ENCODE measurements at regions not wholly inside any gene's neighbourhood (a gene's known extent, or its start where the extent isn't known, plus 50 kb on each side); places are given as distances from the start of the nearest gene placed in this dataset.

GRCh38 chr13:111528513-111528912 lies 208.1 kb downstream of the TEX29 start:
- TF ChIP-seq CTCF (IDR thresholded peaks at IDR 0.05) (no peak), POLR2A (IDR thresholded peaks at IDR 0.05) (no peak)
